GM19043 (cell line): ENCODE measurements at regions not wholly inside any gene's neighbourhood (a gene's known extent, or its start where the extent isn't known, plus 50 kb on each side); places are given as distances from the start of the nearest gene placed in this dataset.

ENCODE experiments used
- ATAC-seq: cut with Tn5 transposase; IDR thresholded peaks from one replicate; pipeline ENCODE4 v1.9.1; 2021; ENCODE audit warnings: low read depth; ENCODE audit not compliant: unreplicated experiment

DNA sequence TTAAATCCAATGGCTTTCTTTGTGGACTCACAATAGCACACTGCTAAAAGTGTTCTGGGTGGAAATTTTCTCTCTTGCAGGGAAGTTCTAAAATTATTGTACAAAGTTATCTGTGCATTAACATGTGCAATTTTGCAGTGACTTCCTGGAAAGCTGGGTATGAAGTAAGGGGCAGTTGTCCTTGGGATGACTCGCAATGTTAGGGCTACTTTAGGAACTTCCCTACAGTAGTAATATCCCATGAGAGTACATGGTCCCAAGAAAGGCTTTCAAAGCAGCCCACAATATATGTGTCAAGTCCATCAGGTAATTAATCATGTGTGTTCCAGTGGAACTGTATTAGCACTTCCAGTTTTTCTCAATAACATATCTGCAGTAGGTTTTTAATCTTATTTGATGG lies 201.0 kb upstream of the UBE2E2 start:
- no peak for ATAC-seq

DNA sequence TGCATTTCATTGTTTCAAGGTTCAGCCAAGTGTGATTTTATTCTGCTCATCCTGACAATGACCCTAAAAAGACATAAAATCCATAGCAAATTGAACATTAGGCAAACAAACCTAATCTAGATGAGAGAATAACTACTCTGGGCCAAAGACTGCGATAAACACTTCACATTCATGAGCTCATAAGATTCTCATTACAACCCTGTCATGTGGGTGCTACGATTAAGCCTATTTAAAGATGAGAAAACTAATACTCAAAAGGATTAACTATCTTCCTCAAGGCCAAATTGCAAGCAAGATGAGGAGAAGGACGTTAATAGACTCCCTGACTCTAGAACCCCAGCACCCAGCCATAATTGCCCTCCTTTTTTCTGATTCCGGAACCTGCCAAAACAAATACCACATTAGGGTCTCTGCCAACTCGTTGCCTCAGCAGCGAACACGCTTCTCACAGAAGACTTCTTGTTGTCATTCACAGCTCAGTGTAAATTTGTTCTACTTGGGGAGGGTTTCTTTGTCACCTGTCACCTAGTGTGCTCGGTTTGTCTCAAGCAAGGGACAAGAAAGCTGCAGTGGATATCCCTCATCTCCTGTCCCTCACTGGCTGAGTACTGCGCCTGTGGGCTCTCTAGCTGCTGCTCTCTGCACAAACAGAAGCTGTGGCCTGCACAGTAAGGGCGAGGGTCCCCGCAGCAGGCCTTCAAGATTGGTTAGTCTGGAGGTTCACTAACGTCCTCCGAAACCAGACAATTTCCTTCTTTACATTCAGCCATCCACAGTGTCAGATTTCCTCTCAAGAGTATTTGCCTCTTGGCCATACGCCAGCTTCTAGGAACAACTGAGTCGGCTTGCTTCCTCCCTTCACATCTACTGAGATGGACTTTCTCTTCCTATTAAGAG lies 200.0 kb upstream of the UBE2E2 start:
- ATAC-seq: no peak

DNA sequence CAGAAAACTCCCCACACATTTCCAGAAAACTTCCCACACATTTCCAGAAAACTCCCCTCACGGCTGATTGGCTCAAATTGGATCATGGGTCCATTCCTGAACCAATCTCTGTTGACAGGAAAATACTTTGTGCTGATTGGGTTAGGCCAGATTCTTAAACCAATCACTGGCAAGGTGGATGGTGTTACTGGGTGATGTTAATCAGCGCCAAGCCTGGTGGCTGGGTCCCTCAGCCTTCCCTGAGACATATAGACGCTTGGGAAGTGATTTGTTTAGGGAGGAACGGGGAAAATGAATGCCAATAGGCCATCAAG lies 199.4 kb upstream of the UBE2E2 start:
- no peak for ATAC-seq

DNA sequence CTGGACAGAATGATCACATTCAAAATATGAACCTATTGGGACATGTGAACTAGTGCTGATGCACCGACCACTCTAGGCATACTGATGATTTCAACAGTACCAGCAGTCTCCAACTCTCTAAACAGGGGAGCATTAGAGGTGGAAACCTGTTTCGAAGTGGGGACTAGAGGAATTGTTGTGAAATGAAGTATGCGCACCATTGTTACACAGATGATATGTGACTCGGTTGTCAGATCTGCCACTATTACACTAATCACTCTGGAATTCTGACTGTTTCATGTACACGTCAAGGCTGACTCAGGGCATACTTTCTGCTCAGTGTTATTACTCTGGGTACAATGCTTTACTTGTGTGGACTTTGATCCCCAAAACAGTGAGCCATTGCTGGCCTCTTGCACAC lies 198.2 kb upstream of the UBE2E2 start:
- no peak for ATAC-seq

DNA sequence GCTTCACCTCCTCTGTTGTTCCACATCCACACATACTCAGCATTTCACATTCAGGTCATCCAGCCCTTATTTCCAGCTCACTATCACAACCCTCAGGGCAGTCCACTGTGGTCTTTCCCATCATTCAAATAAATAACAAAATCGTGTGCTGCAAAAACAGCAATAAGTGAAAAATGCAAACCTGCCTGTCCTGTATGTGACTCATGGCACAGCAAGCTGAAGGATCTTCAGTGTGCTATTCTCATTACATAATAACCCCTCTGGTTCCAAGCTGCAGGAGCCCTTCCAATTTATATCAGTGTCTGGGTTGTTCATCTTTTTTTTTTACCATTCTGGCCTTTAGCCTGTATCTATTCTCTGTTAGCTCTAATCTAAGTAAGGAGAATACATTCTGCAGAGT lies 185.3 kb upstream of the UBE2E2 start:
- no peak for ATAC-seq

DNA sequence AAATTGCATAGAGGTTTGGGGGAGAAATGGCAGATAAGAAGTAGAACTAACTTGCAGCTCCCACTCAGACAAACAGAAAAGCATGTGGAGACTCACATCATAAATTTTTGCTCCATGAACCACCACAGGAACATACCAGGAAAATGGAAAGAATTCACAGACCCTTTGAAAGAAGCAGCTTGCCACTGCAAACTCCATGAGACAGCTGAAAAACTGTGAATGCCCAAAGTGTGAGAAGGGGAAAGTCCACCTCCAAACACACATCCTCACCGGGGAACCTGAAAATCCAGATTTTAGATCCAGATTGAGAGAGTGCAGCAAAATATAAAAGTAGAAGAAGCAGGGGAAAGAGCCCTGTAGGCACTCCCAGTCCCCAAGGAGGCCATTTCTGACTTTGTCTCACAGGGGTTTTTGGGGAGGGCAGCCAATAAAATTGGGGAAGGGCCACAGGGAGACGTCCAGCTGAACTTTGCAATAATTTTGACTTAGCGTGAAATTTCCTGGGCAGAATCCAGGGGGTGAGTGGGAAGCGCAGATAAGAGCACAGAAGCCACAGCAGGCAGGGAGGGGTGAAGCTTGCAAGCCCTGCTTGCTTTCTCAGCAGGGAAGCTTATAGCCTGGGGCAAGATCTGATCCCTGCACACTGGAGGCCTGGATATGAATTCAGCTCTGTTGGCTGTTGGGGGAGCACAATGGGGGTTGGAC lies 183.4 kb upstream of the UBE2E2 start:
- no peak for ATAC-seq

DNA sequence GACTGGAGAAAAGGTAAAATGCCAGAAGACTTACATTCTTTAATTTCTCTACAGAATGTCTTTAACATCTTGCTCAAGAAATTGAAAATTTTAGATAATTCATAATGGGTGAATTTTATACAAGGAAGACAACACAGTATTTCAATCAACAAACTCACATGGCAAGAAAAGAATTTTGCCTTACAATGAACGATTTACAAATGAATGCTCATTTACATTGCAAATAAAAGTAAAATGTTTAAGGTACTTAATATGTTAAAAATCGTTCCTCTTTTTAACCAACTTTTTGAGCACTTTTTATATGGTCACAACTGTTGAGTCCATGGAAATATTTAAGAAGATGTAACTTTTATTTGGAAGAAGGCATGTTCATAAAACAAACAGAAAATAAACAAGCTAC lies 174.8 kb upstream of the UBE2E2 start:
- no peak for ATAC-seq

DNA sequence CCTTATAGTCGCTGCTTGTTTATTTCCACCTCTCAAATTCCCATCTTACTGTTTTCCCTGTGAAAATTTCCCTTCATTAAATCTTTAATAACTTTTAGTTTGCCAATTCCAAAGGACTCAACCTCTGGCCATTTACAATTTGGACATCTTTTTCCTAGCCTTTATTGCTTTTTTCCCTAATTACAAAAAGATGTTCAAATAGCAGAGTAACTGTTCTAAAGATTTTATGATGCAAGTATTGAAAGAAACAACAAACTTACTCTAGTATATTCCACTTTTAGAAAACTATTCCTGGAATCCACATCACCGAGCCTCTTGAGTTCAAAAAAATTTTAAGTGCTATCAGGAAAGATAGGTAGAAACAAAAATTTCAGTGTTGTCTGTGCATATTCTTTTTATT lies 174.1 kb upstream of the UBE2E2 start:
- no peak for ATAC-seq

DNA sequence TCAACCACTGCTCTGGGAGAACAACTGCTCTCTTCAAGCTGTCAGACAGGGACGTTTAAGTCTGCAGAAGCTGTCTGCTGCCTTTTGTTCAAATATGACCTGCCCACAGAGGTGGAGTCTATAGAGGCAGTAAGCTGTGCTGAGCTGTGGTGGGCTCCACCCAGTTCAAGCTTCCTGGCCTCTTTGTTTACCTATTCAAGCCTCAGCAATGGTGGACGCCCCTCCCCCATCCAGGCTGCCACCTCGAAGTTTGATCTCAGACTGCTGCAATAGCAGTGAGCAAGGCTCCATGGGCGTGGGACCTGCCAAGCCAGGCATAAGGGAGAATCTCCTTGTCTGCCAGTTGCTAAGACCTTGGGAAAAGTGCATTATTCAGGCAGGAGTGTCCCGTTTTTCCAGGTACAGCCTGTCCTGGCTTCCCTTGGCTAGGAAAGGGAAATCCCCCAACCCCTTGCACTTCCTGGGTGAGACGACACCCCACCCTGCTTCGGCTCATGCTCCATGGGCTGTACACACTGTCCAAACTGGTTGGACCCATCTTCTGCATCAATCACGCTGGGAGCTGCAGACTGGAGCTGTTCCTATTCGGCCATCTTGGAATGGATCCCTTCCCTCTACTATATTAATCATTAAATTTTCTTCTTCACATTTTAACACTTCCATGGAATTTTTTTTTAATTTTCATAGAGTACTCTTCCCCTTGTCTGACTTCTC lies 167.0 kb upstream of the UBE2E2 start:
- ATAC-seq: no peak

DNA sequence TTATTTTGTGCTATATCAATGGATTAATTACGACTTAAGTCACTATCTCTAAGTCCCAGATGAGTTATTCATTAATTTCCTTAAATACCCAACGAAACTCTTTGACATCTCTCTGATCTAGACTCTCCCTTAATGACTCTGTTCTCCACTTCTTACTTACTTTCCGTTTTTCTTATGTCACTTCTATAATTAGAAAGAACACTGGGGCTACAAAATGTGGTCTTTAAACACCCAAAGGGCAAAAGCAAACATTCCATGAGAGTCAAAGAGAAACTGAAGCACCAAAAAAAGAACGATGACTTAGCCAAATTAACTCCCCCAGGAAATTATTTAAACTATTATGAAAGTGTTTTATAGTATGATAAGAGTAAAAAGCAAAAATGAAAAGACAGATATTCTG lies 166.4 kb upstream of the UBE2E2 start:
- no peak for ATAC-seq

DNA sequence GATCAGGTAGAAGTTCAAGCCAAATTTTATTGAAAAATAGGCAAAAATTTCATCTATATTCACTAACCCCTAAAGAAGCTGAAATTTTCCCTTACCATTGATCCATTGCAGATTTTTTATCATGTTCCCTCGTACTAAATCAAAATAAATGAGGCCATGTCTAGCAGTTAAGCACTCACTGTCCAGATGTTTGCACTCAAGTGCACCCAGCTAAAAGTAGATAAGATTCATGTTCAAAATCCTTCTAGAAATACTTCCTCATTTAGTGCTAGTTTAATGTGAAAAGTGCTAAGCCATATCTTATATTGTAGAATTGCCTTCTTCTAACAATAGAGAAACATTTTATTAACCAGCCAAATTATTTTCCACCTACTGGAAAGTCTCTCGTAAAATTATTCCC lies 164.7 kb upstream of the UBE2E2 start:
- ATAC-seq: no peak

DNA sequence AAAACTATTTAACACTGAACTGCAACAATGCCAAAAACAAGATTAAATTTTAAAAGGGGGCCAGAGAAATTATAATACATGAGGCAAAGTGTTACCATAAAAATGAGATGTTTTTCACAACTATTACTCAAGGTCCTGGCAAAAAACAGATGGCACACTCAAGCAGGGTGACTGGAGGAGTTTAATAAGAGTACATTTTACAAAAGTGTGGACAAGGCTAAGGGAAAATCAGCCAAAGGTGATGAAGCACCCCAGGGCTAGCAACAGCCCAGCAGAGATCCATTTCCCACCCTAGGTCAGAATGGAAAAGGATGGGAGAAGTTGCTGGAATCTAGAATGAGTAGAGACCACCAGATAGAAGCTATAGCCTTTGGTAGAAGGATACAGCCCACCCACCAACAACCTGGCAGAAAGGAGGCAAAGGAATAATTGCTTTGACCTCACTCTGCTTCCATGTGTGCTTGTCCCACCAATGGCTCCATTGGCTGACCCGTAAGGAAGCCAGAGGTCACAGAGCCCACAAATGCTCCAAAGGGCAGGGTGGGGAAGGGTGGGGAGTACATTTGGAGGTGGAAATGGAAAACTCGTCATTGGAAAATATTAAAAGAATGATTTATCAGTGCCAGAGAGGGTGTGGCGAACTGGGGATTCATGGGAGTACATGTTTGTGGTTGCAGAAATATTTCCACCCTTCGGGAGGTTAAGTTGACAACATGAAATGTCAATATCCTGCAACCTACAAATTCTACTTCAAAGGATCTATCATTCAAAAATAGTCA lies 161.0 kb upstream of the UBE2E2 start:
- no peak for ATAC-seq

DNA sequence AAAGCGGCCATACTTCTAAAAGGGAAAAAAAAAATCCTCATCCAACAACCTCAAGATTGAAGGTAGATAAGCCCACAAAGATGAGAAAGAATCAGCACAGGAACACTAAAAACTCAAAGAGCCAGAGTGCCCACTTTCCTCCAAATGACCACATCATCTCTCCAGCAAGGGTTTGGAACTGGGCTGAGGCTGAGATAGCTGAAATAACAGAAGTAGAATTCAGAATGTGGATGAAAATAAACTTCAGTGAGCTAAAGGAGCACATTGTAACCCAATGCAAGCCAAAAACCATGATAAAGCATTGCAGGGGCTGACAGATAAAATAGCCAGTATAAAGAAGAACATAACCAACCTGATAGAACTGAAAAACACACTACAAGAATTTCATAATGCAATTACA lies 158.7 kb upstream of the UBE2E2 start:
- ATAC-seq: no peak

DNA sequence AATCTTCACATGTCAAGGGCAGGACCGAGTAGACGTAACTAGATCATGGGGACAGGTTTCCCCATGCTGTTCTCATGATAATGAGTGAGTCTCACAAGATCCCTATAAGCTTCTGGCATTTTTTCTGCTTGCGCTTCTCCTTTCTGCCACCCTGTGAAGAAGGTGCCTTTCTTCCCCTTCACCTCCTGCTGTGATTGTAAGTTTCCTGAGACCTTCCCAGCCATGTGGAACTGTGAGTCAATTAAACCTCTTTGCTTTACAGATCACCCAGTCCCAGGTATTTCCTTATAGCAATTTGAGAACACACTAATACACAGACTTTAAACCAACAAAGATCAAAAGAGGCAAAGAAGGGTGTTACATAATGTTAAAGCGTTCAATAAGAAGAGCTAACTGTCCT lies 156.6 kb upstream of the UBE2E2 start:
- ATAC-seq: no peak

DNA sequence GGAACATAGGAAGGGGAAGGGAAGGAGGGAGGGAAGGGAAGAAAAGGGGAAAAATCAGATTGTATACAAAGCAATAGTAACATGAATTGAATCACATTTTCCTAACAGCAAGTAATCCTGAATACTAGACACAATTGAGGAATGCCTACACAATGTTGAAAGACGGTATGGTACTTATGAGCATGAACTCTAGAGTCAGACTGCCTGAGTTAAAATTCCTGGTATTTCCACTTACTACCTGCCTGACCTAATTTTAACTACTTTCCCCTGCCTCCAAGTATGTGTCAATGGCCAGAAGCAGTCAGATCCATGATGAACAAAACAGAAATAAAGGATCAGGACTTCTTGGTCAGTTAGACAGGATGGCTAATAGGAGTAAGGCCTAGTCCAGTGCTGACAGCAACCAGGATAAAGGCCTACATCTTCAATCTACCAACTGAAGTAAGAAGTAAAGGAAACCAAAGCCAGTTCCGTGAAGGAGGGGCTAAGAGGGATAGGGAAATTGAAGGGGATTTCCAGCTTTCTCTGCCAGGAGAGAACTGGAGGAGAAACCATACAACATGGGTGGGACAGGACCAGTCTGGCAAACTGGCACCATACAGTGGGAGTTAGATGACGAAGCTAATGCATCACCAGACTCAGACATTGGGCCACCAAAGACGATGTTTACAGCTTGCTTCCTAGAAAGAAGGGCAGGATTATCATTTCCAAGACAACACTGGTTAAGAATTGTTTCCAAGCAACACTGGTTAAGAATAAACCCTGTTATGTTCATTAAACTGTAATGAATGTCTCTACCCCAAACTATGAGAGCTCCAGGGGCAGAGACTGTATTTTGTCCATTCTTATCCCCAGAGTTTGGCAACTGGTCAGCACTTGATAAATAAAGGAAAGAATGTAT lies 151.6 kb upstream of the UBE2E2 start:
- ATAC-seq: no peak

DNA sequence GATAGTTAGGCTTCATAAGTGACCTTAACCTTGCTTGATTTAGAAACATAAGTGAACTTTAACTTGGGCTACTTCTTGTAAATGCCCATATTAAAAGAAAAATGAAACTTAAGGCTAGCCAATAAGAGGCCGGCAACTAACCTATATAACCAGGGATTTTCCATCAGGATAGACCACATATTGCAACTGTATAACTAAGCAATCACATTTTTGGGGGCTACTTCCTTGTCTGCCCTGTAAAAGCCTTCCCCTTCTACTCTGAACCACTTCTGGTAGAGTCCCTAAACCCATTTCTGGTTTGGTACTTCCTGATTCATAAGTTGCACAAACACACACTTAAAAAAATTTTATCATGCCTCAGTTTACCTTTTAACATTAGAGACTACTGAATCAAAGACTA lies 150.9 kb upstream of the UBE2E2 start:
- no peak for ATAC-seq

DNA sequence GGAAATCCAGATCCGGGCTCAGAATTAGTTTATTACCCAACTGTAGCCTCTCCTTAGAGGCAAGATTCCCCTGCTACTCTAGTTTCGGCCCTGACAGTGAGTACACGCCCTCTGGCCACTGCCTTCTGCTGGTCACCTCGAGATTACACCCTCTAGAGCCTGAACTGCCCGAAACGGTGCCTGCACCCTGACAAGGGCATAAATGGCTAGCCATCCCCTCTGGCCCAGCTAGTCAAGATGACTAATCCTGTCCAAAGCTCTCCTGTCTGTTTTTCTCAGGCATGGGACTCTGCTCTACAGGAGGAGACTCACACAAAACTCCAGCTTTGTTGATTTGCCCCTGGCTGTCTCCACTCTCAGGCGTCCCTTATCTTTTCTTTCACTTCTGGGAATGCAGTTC lies 150.5 kb upstream of the UBE2E2 start:
- no peak for ATAC-seq

DNA sequence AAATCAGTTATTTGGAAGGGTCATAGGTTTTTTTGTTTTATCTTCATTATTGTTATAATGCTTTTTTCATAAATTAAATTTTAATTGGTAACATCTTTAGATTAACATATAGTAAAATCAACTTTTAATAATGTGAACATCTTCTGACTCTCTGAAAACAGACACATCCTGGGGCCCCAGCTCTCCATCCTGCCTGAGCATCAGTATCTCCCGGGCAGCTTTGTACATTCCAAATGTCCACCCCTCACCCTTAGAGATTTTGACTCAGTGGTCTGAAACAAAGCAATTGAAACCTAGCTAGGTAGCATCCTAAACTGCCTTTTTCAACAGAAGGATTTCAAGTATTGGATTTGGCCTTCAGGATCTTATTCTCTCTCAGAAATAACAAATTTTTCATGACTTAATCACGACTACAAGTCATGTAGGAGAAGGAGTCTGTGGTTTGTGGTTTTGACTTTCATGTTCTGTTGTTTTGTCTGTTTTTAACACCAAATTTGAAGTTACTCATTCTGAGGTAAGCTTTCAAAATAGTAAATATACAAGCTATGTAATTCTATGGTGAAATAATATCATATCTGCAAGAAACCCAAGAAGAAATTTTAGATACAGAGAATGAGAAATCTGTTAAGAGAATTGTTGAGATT lies 147.3 kb upstream of the UBE2E2 start:
- peak; percentile 51 for ATAC-seq

DNA sequence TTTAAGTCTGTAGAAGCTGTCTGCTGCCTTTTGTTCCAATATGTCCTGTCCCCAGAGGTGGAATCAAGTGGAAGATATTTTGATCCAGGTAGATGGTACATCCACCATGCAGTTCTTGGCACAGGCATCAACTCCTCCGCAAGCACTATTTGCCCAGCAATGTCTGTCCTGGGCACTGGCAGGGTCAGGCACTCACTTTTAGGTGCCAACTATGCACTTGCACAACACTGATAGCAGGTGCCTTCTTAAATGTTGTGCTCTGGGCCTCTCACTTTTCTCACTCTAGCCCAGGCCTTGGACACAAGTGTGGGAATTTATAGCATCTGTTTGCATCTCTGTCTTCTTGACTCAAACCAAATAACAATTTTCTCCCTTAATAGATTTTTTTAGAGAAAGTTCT lies 140.5 kb upstream of the UBE2E2 start:
- ATAC-seq: no peak
